Osteocyte (in vitro differentiated cells): ENCODE measurements at regions not wholly inside any gene's neighbourhood (a gene's known extent, or its start where the extent isn't known, plus 50 kb on each side); places are given as distances from the start of the nearest gene placed in this dataset.

ENCODE experiments used
- DNase-seq: peaks from one replicate; pipeline ENCODE4 v3.0.0; 2021; ENCODE audit warnings: mixed read lengths; ENCODE audit not compliant: unreplicated experiment; ENCODE audit errors: extremely low spot score
- H3K27ac Mint-ChIP-seq: one replicate; pipeline ENCODE4 v1.8.0; 2021; ENCODE audit warnings: mild to moderate bottlenecking, mixed read lengths; ENCODE audit not compliant: unreplicated experiment
- H3K27me3 Mint-ChIP-seq: one replicate; pipeline ENCODE4 v1.8.0; 2021; ENCODE audit warnings: mixed read lengths; ENCODE audit not compliant: unreplicated experiment
- H3K36me3 Mint-ChIP-seq: one replicate; pipeline ENCODE4 v1.8.0; 2021; ENCODE audit warnings: mixed read lengths; ENCODE audit not compliant: unreplicated experiment
- H3K4me1 Mint-ChIP-seq: one replicate; pipeline ENCODE4 v1.8.0; 2021; ENCODE audit warnings: mixed read lengths; ENCODE audit not compliant: unreplicated experiment
- H3K4me3 Mint-ChIP-seq: one replicate; pipeline ENCODE4 v1.8.0; 2021; ENCODE audit warnings: mild to moderate bottlenecking, moderate library complexity, mixed read lengths; ENCODE audit not compliant: unreplicated experiment
- H3K9me3 Mint-ChIP-seq: one replicate; pipeline ENCODE4 v1.8.0; 2021; ENCODE audit warnings: mixed read lengths; ENCODE audit not compliant: unreplicated experiment
- TF ChIP-seq, protein P1 (sequence below): fragments of 200-600 bp; sonication (generic); IDR thresholded peaks from 2 replicates; pipeline ENCODE4 v1.5.0; 2021; ENCODE audit warnings: antibody characterized with exemption, mild to moderate bottlenecking, moderate library complexity

DNA sequence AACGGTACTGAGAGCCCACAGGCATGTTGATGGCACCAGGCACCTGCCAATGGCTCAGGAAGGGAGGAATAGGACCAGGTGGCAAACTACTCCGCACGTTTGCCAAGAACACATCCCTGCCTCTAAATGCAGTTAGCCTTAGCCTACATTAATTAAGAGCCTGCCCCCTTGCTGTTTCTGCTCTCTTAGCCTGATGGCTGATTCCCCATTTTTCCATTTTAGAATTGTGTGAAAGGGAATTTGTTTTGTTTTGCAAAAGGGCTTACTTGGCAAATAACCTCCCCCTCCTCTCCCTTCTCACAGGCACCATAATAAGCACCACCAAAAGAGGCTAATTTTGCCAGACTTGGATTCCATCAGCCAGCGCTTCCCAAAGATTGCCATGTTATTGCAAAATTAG lies 1203.2 kb downstream of the SORCS3 start:
- Mint-ChIP-seq H3K36me3 (no peaks in the 10 kb centered on the region), H3K9me3 (peaks cover 14% of the 10 kb centered on the region), H3K4me3 (no peak overlapping the region), H3K27me3 (no peaks in the 10 kb centered on the region), H3K4me1 (no peaks in the 10 kb centered on the region), H3K27ac (no peak overlapping the region)
- TF ChIP-seq, protein P1, sequence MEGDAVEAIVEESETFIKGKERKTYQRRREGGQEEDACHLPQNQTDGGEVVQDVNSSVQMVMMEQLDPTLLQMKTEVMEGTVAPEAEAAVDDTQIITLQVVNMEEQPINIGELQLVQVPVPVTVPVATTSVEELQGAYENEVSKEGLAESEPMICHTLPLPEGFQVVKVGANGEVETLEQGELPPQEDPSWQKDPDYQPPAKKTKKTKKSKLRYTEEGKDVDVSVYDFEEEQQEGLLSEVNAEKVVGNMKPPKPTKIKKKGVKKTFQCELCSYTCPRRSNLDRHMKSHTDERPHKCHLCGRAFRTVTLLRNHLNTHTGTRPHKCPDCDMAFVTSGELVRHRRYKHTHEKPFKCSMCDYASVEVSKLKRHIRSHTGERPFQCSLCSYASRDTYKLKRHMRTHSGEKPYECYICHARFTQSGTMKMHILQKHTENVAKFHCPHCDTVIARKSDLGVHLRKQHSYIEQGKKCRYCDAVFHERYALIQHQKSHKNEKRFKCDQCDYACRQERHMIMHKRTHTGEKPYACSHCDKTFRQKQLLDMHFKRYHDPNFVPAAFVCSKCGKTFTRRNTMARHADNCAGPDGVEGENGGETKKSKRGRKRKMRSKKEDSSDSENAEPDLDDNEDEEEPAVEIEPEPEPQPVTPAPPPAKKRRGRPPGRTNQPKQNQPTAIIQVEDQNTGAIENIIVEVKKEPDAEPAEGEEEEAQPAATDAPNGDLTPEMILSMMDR = no peak
- no peak for DNase-seq

GRCh38 chr10:105843786-105844185 lies 1202.7 kb downstream of the SORCS3 start:
- DNase-seq = no peak
- TF ChIP-seq, protein P1 = no peak
- no peaks in the 10 kb centered on the region for H3K36me3 Mint-ChIP-seq
- peaks cover 14% of the 10 kb centered on the region for H3K9me3 Mint-ChIP-seq
- no peak overlapping the region for H3K27ac Mint-ChIP-seq
- H3K27me3 Mint-ChIP-seq = no peaks in the 10 kb centered on the region
- no peak overlapping the region for H3K4me3 Mint-ChIP-seq
- H3K4me1 Mint-ChIP-seq = no peaks in the 10 kb centered on the region

DNA sequence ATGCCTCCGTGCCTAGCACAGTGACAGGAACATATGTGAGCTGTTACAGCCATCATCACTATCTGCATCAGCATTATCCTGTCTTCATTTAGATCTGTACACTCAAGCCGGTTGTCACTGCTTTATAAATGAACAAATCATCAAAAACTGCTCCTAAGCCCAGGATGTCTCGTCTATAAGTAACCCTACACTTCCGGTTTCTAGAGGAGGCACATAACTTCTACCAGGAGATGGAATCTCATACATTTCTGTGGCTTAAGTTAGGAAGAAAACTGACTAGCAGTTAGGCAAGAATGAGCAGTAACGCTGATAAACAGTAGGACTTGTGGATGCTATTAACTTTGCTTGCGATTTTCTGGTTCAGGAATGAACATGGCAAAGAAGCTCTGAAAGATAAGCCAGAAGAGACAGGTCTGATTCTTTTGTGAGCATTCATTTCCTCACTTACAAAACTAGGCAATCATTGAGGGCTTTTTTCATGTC lies 1199.2 kb downstream of the SORCS3 start:
- Mint-ChIP-seq H3K27me3 (no peaks in the 10 kb centered on the region), H3K4me1 (peaks cover 2% of the 10 kb centered on the region), H3K27ac (no peak overlapping the region), H3K36me3 (no peaks in the 10 kb centered on the region), H3K9me3 (no peaks in the 10 kb centered on the region), H3K4me3 (no peak overlapping the region)
- TF ChIP-seq, protein P1 = no peak
- DNase-seq = no peak

- H3K9me3 Mint-ChIP-seq = no peaks in the 10 kb centered on the region
- H3K4me3 Mint-ChIP-seq = peak overlapping the region; percentile 41
- peak overlapping the region; percentile 36 for H3K27ac Mint-ChIP-seq
Observed at GRCh38 chr10:105838392-105838791, 1197.3 kb downstream of the SORCS3 start.

GRCh38 chr10:105837951-105838350 lies 1196.9 kb downstream of the SORCS3 start:
- no peaks in the 10 kb centered on the region for H3K36me3 Mint-ChIP-seq
- no peak for DNase-seq
- H3K27me3 Mint-ChIP-seq = no peaks in the 10 kb centered on the region
- peaks cover 2% of the 10 kb centered on the region for H3K9me3 Mint-ChIP-seq
- TF ChIP-seq, protein P1 = no peak
- H3K4me3 Mint-ChIP-seq = peak overlapping the region; percentile 41
- peak overlapping the region; percentile 36 for H3K27ac Mint-ChIP-seq
- H3K4me1 Mint-ChIP-seq = peaks cover 2% of the 10 kb centered on the region

More at GRCh38 chr10:105838392-105838791, 1197.3 kb downstream of the SORCS3 start:
- H3K27me3 Mint-ChIP-seq = no peaks in the 10 kb centered on the region
- H3K36me3 Mint-ChIP-seq = no peaks in the 10 kb centered on the region
- peaks cover 2% of the 10 kb centered on the region for H3K4me1 Mint-ChIP-seq
- TF ChIP-seq, protein P1 = no peak
- no peak for DNase-seq
